ENCODE measurements at regions not wholly inside any gene's neighbourhood (a gene's known extent, or its start where the extent isn't known, plus 50 kb on each side); places are given as distances from the start of the nearest gene placed in this dataset.

DNA sequence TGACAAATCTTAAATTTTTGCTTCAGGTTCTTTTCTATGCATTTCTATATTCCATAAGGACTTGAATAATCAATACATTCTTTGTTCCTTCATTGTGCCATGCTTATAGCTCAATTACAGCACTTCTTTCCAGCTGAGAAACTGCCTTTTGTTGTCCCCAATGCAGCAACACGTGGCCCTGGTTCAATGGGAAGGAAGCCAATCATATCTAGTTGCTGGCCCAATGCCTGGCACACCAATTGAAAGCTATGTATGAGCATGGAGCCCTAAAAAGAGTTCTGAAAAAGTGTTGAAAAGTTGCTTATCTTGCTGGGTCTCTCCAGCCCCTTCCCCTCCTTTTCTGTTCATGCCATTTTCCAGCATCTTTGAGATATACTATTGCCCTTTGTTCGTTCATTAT lies 448.0 kb upstream of the FAT3 start:
- no peak overlapping the region for H3K27ac ChIP-seq (ENCODE audit: low read depth, low read length)
- no peak overlapping the region for H3K4me3 ChIP-seq (ENCODE audit: low read length in 3 of 3)
- no peaks in the 10 kb centered on the region for H3K9me3 ChIP-seq (ENCODE audit: control insufficient read depth in 3 of 3, low read length in 3 of 3)
- no peaks in the 10 kb centered on the region for H3K36me3 ChIP-seq (ENCODE audit: control insufficient read depth in 3 of 3, insufficient read depth in 3 of 3, low read length in 3 of 3)
- H3K27me3 ChIP-seq (ENCODE audit: control insufficient read depth in 3 of 3, insufficient read depth in 3 of 3, low read length in 3 of 3), result no peaks in the 10 kb centered on the region
- no peak overlapping the region for H3K9ac ChIP-seq (ENCODE audit: low read depth in 1 of 3, low read length in 3 of 3)
- no peaks in the 10 kb centered on the region for H3K4me1 ChIP-seq (ENCODE audit: control insufficient read depth in 3 of 3, insufficient read depth in 3 of 3, low read length in 3 of 3)

DNA sequence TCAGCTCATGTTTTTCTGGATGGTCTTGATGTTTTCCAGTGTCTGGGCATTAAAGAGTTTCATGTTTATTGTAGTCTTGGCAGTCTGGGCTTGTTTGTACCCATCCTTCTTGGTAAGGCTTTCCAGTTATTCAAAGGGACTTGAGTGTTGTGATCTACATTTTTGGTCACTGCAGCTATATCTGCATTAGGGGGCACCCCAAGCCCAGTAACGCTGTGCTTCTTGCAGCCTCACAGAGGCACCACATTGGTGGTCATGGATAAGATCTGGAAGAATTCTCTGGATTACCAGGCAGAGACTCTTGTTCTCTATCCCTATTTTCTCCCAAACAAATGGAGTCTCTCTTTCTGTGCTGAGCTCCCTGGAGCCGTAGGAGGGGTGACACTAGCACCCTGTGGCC lies 451.5 kb upstream of the FAT3 start:
- Histone ChIP-seq H3K27me3 (ENCODE audit: control insufficient read depth in 3 of 3, insufficient read depth in 3 of 3, low read length in 3 of 3) (no peaks in the 10 kb centered on the region), H3K36me3 (ENCODE audit: control insufficient read depth in 3 of 3, insufficient read depth in 3 of 3, low read length in 3 of 3) (no peaks in the 10 kb centered on the region), H3K9me3 (ENCODE audit: control insufficient read depth in 3 of 3, low read length in 3 of 3) (no peaks in the 10 kb centered on the region), H3K4me3 (ENCODE audit: low read length in 3 of 3) (no peak overlapping the region), H3K27ac (ENCODE audit: low read depth, low read length) (no peak overlapping the region), H3K9ac (ENCODE audit: low read depth in 1 of 3, low read length in 3 of 3) (no peak overlapping the region), H3K4me1 (ENCODE audit: control insufficient read depth in 3 of 3, insufficient read depth in 3 of 3, low read length in 3 of 3) (no peaks in the 10 kb centered on the region)

GRCh38 chr11:91771961-91772360 lies 452.7 kb upstream of the FAT3 start:
- no peaks in the 10 kb centered on the region for H3K27me3 ChIP-seq (ENCODE audit: control insufficient read depth in 3 of 3, insufficient read depth in 3 of 3, low read length in 3 of 3)
- no peaks in the 10 kb centered on the region for H3K9me3 ChIP-seq (ENCODE audit: control insufficient read depth in 3 of 3, low read length in 3 of 3)
- H3K27ac ChIP-seq (ENCODE audit: low read depth, low read length), result no peak overlapping the region
- no peaks in the 10 kb centered on the region for H3K4me1 ChIP-seq (ENCODE audit: control insufficient read depth in 3 of 3, insufficient read depth in 3 of 3, low read length in 3 of 3)
- no peak overlapping the region for H3K4me3 ChIP-seq (ENCODE audit: low read length in 3 of 3)
- no peak overlapping the region for H3K9ac ChIP-seq (ENCODE audit: low read depth in 1 of 3, low read length in 3 of 3)
- no peaks in the 10 kb centered on the region for H3K36me3 ChIP-seq (ENCODE audit: control insufficient read depth in 3 of 3, insufficient read depth in 3 of 3, low read length in 3 of 3)

DNA sequence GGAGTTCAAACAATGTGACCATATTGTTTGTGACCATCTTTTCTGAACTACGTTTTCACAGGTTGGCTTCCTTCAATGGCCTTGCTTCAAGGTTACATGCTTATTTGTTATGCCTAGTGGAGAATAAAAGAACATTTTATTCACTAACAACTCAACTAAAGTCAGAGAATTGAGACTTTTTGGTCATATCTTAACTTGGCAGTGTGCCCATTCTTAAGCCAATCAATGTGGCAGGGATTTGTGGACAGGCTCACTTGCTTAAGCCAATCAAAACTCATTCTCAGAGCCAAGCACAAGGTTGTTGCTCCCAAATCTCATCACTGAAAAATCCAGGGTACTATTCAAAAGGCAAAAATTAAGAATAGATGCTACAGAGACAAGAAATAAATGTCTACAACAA lies 455.8 kb upstream of the FAT3 start:
- H3K27ac ChIP-seq (ENCODE audit: low read depth, low read length), result no peak overlapping the region

GRCh38 chr11:91763331-91763730 lies 461.3 kb upstream of the FAT3 start:
- Histone ChIP-seq H3K36me3 (ENCODE audit: control insufficient read depth in 3 of 3, insufficient read depth in 3 of 3, low read length in 3 of 3) (no peaks in the 10 kb centered on the region), H3K4me3 (ENCODE audit: low read length in 3 of 3) (no peak overlapping the region), H3K27ac (ENCODE audit: low read depth, low read length) (no peak overlapping the region), H3K9me3 (ENCODE audit: control insufficient read depth in 3 of 3, low read length in 3 of 3) (no peaks in the 10 kb centered on the region), H3K27me3 (ENCODE audit: control insufficient read depth in 3 of 3, insufficient read depth in 3 of 3, low read length in 3 of 3) (no peaks in the 10 kb centered on the region), H3K9ac (ENCODE audit: low read depth in 1 of 3, low read length in 3 of 3) (no peak overlapping the region), H3K4me1 (ENCODE audit: control insufficient read depth in 3 of 3, insufficient read depth in 3 of 3, low read length in 3 of 3) (no peaks in the 10 kb centered on the region)

More for the DNA sequence above, 455.8 kb upstream of the FAT3 start:
- H3K4me1 ChIP-seq (ENCODE audit: control insufficient read depth in 3 of 3, insufficient read depth in 3 of 3, low read length in 3 of 3), result no peaks in the 10 kb centered on the region
- H3K4me3 ChIP-seq (ENCODE audit: low read length in 3 of 3), result no peak overlapping the region
- H3K9ac ChIP-seq (ENCODE audit: low read depth in 1 of 3, low read length in 3 of 3), result no peak overlapping the region
- no peaks in the 10 kb centered on the region for H3K27me3 ChIP-seq (ENCODE audit: control insufficient read depth in 3 of 3, insufficient read depth in 3 of 3, low read length in 3 of 3)
- no peaks in the 10 kb centered on the region for H3K9me3 ChIP-seq (ENCODE audit: control insufficient read depth in 3 of 3, low read length in 3 of 3)
- H3K36me3 ChIP-seq (ENCODE audit: control insufficient read depth in 3 of 3, insufficient read depth in 3 of 3, low read length in 3 of 3), result no peaks in the 10 kb centered on the region

- H3K36me3 ChIP-seq (ENCODE audit: control insufficient read depth in 3 of 3, insufficient read depth in 3 of 3, low read length in 3 of 3), result no peaks in the 10 kb centered on the region
- H3K4me1 ChIP-seq (ENCODE audit: control insufficient read depth in 3 of 3, insufficient read depth in 3 of 3, low read length in 3 of 3), result no peaks in the 10 kb centered on the region
- H3K27me3 ChIP-seq (ENCODE audit: control insufficient read depth in 3 of 3, insufficient read depth in 3 of 3, low read length in 3 of 3), result no peaks in the 10 kb centered on the region
- H3K27ac ChIP-seq (ENCODE audit: low read depth, low read length), result no peak overlapping the region
- no peaks in the 10 kb centered on the region for H3K9me3 ChIP-seq (ENCODE audit: control insufficient read depth in 3 of 3, low read length in 3 of 3)
- no peak overlapping the region for H3K9ac ChIP-seq (ENCODE audit: low read depth in 1 of 3, low read length in 3 of 3)
- H3K4me3 ChIP-seq (ENCODE audit: low read length in 3 of 3), result no peak overlapping the region
These were observed 463.1 kb upstream of the FAT3 start for GRCh38 chr11:91761406-91762025.

DNA sequence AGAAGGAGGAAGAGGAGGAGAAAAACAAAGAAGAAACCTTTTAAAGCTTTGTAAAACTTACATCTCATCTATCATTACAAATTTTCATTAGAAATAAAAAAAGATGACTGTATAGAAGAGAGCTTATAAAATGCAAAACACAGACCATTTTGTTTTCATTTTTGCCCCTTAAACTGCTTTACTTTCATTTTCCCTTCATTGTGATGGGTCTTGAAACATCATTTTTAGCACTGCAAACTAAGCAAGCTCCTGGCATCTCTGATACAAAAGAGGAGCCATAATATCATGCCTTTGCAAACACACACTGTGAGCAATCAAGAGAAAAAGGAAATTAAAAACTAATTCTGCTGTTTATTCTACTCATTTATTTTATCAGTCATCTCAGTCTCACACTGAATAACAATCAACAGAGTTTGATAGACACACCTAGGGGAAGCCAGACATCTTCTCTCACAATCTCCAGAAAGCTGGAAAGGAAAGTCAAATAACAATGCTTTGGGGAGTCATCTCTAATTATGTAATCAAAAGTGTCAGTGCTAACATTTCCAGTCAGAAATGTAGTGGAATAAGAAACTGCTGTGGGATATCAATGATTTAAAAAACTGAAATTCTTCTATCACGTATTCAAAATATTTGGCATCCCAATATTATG lies 467.7 kb upstream of the FAT3 start:
- no peaks in the 10 kb centered on the region for H3K4me1 ChIP-seq (ENCODE audit: control insufficient read depth in 3 of 3, insufficient read depth in 3 of 3, low read length in 3 of 3)
- H3K27ac ChIP-seq (ENCODE audit: low read depth, low read length), result no peak overlapping the region
- H3K27me3 ChIP-seq (ENCODE audit: control insufficient read depth in 3 of 3, insufficient read depth in 3 of 3, low read length in 3 of 3), result no peaks in the 10 kb centered on the region
- H3K9ac ChIP-seq (ENCODE audit: low read depth in 1 of 3, low read length in 3 of 3), result no peak overlapping the region
- H3K36me3 ChIP-seq (ENCODE audit: control insufficient read depth in 3 of 3, insufficient read depth in 3 of 3, low read length in 3 of 3), result no peaks in the 10 kb centered on the region
- H3K9me3 ChIP-seq (ENCODE audit: control insufficient read depth in 3 of 3, low read length in 3 of 3), result peaks cover 0 to 5% (median 0%) of the 10 kb centered on the region in 3 donors
- H3K4me3 ChIP-seq (ENCODE audit: low read length in 3 of 3), result no peak overlapping the region

GRCh38 chr11:91755951-91756707 lies 468.5 kb upstream of the FAT3 start:
- Histone ChIP-seq H3K9me3 (ENCODE audit: control insufficient read depth in 3 of 3, low read length in 3 of 3) (peaks cover 0 to 5% (median 0%) of the 10 kb centered on the region in 3 donors), H3K4me3 (ENCODE audit: low read length in 3 of 3) (no peak overlapping the region), H3K27me3 (ENCODE audit: control insufficient read depth in 3 of 3, insufficient read depth in 3 of 3, low read length in 3 of 3) (no peaks in the 10 kb centered on the region), H3K27ac (ENCODE audit: low read depth, low read length) (no peak overlapping the region), H3K4me1 (ENCODE audit: control insufficient read depth in 3 of 3, insufficient read depth in 3 of 3, low read length in 3 of 3) (no peaks in the 10 kb centered on the region), H3K9ac (ENCODE audit: low read depth in 1 of 3, low read length in 3 of 3) (no peak overlapping the region), H3K36me3 (ENCODE audit: control insufficient read depth in 3 of 3, insufficient read depth in 3 of 3, low read length in 3 of 3) (no peaks in the 10 kb centered on the region)

DNA sequence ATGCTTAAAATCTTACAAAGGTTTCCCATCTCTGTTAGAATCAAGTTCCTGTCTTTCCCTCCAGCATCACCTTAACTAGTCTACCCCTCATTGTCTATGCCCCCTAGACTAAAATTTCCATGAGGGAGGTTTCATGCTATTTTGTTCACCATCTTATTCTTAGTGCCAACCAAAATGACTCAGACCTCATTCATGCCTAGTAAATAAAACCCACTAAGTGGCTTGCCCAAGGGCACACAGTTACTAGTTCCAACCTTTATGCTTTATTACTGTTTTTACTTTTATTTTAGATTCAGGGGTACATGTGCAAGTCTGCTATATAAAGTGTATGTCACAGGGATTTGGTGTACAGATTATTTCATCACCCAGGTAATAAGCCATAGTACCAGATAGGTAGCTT lies 469.1 kb upstream of the FAT3 start:
- Histone ChIP-seq H3K9ac (ENCODE audit: low read depth in 1 of 3, low read length in 3 of 3) (no peak overlapping the region), H3K36me3 (ENCODE audit: control insufficient read depth in 3 of 3, insufficient read depth in 3 of 3, low read length in 3 of 3) (no peaks in the 10 kb centered on the region), H3K4me1 (ENCODE audit: control insufficient read depth in 3 of 3, insufficient read depth in 3 of 3, low read length in 3 of 3) (no peaks in the 10 kb centered on the region), H3K27me3 (ENCODE audit: control insufficient read depth in 3 of 3, insufficient read depth in 3 of 3, low read length in 3 of 3) (no peaks in the 10 kb centered on the region), H3K9me3 (ENCODE audit: control insufficient read depth in 3 of 3, low read length in 3 of 3) (peaks cover 0 to 5% (median 0%) of the 10 kb centered on the region in 3 donors), H3K27ac (ENCODE audit: low read depth, low read length) (no peak overlapping the region), H3K4me3 (ENCODE audit: low read length in 3 of 3) (no peak overlapping the region)

- no peaks in the 10 kb centered on the region for H3K36me3 ChIP-seq (ENCODE audit: control insufficient read depth in 3 of 3, insufficient read depth in 3 of 3, low read length in 3 of 3)
- no peaks in the 10 kb centered on the region for H3K27me3 ChIP-seq (ENCODE audit: control insufficient read depth in 3 of 3, insufficient read depth in 3 of 3, low read length in 3 of 3)
- H3K9me3 ChIP-seq (ENCODE audit: control insufficient read depth in 3 of 3, low read length in 3 of 3), result no peaks in the 10 kb centered on the region
- H3K9ac ChIP-seq (ENCODE audit: low read depth in 1 of 3, low read length in 3 of 3), result no peak overlapping the region
- no peaks in the 10 kb centered on the region for H3K4me1 ChIP-seq (ENCODE audit: control insufficient read depth in 3 of 3, insufficient read depth in 3 of 3, low read length in 3 of 3)
- H3K27ac ChIP-seq (ENCODE audit: low read depth, low read length), result no peak overlapping the region
- no peak overlapping the region for H3K4me3 ChIP-seq (ENCODE audit: low read length in 3 of 3)
These were observed 475.4 kb upstream of the FAT3 start for GRCh38 chr11:91749251-91749650.

Measured in skeletal muscle tissue (tissue), 3 donors.